Right lobe of liver (tissue), 4 donors: ENCODE measurements at regions not wholly inside any gene's neighbourhood (a gene's known extent, or its start where the extent isn't known, plus 50 kb on each side); places are given as distances from the start of the nearest gene placed in this dataset.

Experiments
- POLR2A ChIP-seq: fragments of 450-650 bp; IDR thresholded peaks from one replicate; pipeline ENCODE4 v1.6.1; 2017; ENCODE audit warnings: antibody characterized with exemption, mild to moderate bottlenecking
- TF ChIP-seq, protein P1 (sequence below), 4 donors: fragments of 200-600 bp in 3 of 4; fragments of 450-650 bp in 1 of 4; IDR thresholded peaks; one replicate each; pipeline versions ENCODE4 v1.5.1 to v1.8.0; 2016 to 2022; ENCODE audit warnings: antibody characterized with exemption in 4 of 4, mild to moderate bottlenecking in 2 of 4
- donor health status: DM: no; HTN: no; CAD: no.
- donor health status: DM: no; HTN: no; CAD: no.
- donor health status: DM: no; HTN: yes; CAD: no.

GRCh38 chr9:105178076-105178475 lies 66.4 kb upstream of the SLC44A1 start:
- TF ChIP-seq, protein P1, sequence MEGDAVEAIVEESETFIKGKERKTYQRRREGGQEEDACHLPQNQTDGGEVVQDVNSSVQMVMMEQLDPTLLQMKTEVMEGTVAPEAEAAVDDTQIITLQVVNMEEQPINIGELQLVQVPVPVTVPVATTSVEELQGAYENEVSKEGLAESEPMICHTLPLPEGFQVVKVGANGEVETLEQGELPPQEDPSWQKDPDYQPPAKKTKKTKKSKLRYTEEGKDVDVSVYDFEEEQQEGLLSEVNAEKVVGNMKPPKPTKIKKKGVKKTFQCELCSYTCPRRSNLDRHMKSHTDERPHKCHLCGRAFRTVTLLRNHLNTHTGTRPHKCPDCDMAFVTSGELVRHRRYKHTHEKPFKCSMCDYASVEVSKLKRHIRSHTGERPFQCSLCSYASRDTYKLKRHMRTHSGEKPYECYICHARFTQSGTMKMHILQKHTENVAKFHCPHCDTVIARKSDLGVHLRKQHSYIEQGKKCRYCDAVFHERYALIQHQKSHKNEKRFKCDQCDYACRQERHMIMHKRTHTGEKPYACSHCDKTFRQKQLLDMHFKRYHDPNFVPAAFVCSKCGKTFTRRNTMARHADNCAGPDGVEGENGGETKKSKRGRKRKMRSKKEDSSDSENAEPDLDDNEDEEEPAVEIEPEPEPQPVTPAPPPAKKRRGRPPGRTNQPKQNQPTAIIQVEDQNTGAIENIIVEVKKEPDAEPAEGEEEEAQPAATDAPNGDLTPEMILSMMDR (IDR thresholded peaks at IDR 0.05): no peak
- TF ChIP-seq POLR2A: no peak
